ENCODE measurements at regions not wholly inside any gene's neighbourhood (a gene's known extent, or its start where the extent isn't known, plus 50 kb on each side); places are given as distances from the start of the nearest gene placed in this dataset.

GRCh38 chr1:203567596-203567995 is 59.0 kb upstream of the ATP2B4 start:
- Mint-ChIP-seq H3K27me3 (ENCODE audit: unreplicated experiment) (no peaks in the 10 kb centered on the region), H3K4me1 (ENCODE audit: unreplicated experiment) (peaks cover 10% of the 10 kb centered on the region), H3K4me3 (ENCODE audit: unreplicated experiment) (no peak overlapping the region), H3K9me3 (ENCODE audit: unreplicated experiment) (no peaks in the 10 kb centered on the region), H3K27ac (ENCODE audit: unreplicated experiment) (no peak overlapping the region), H3K36me3 (ENCODE audit: unreplicated experiment) (no peaks in the 10 kb centered on the region)
- no peak for TF ChIP-seq CTCF (IDR thresholded peaks at IDR 0.05)
- DNase-seq (ENCODE audit: extremely low spot score, unreplicated experiment) = no peak

GRCh38 chr1:203569490-203570318 is 56.9 kb upstream of the ATP2B4 start:
- no peaks in the 10 kb centered on the region for H3K36me3 Mint-ChIP-seq (ENCODE audit: unreplicated experiment)
- H3K4me1 Mint-ChIP-seq (ENCODE audit: unreplicated experiment) = peaks cover 1% of the 10 kb centered on the region
- TF ChIP-seq CTCF (IDR thresholded peaks at IDR 0.05) = no peak
- H3K27me3 Mint-ChIP-seq (ENCODE audit: unreplicated experiment) = no peaks in the 10 kb centered on the region
- no peak for DNase-seq (ENCODE audit: extremely low spot score, unreplicated experiment)
- no peak overlapping the region for H3K4me3 Mint-ChIP-seq (ENCODE audit: unreplicated experiment)
- no peaks in the 10 kb centered on the region for H3K9me3 Mint-ChIP-seq (ENCODE audit: unreplicated experiment)
- no peak overlapping the region for H3K27ac Mint-ChIP-seq (ENCODE audit: unreplicated experiment)

DNA sequence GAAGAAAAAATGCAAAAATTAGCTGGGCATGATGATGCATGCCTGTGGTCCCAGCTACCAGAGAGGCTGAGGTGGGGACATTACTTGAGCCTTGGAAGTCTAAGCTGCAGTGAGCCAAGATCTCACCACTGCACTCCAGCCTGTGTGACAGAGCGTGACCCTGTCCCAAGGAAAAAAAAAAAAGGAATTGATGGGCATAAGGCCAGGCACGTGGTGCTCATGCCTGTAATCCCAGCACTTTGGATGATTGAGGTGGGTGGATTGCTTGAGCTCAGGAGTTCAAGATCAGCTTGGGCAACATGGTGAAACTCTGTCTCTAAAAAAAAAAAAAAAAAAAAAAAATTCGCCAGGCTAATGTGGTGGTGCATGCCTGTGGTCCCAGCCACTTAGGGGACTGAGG is 55.8 kb upstream of the ATP2B4 start:
- DNase-seq (ENCODE audit: extremely low spot score, unreplicated experiment) = no peak
- no peak for TF ChIP-seq CTCF (IDR thresholded peaks at IDR 0.05)
- no peak overlapping the region for H3K4me3 Mint-ChIP-seq (ENCODE audit: unreplicated experiment)
- H3K36me3 Mint-ChIP-seq (ENCODE audit: unreplicated experiment) = no peaks in the 10 kb centered on the region
- H3K27ac Mint-ChIP-seq (ENCODE audit: unreplicated experiment) = no peak overlapping the region
- H3K4me1 Mint-ChIP-seq (ENCODE audit: unreplicated experiment) = peaks cover 1% of the 10 kb centered on the region
- no peaks in the 10 kb centered on the region for H3K27me3 Mint-ChIP-seq (ENCODE audit: unreplicated experiment)
- no peaks in the 10 kb centered on the region for H3K9me3 Mint-ChIP-seq (ENCODE audit: unreplicated experiment)

DNA sequence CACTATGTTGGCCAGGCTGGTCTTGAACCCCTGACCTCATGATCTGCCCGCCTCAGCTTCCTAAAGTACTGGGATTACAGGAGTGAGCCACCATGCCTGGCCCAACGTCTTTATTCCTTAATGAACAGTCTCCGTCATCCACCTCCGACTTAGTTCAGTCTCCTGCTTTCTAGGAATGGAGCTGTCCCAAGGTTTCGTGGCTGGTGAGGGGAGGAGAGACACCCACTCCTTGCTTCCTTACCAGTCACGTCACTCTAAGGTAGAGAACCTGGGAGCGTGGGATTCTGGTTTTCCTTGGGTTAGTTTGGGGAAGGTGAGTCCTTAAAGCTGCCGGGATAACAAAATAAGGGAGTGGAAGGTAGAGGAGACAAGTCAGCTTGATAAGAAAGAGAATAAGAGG is 55.0 kb upstream of the ATP2B4 start:
- Mint-ChIP-seq H3K36me3 (ENCODE audit: unreplicated experiment) (no peaks in the 10 kb centered on the region), H3K4me1 (ENCODE audit: unreplicated experiment) (peaks cover 1% of the 10 kb centered on the region), H3K27me3 (ENCODE audit: unreplicated experiment) (no peaks in the 10 kb centered on the region), H3K27ac (ENCODE audit: unreplicated experiment) (no peak overlapping the region), H3K9me3 (ENCODE audit: unreplicated experiment) (no peaks in the 10 kb centered on the region), H3K4me3 (ENCODE audit: unreplicated experiment) (no peak overlapping the region)
- DNase-seq (ENCODE audit: extremely low spot score, unreplicated experiment) = no peak
- TF ChIP-seq CTCF (IDR thresholded peaks at IDR 0.05) = no peak

- Mint-ChIP-seq H3K4me3 (ENCODE audit: unreplicated experiment) (no peak overlapping the region), H3K9me3 (ENCODE audit: unreplicated experiment) (no peaks in the 10 kb centered on the region), H3K4me1 (ENCODE audit: unreplicated experiment) (peaks cover 1% of the 10 kb centered on the region), H3K27me3 (ENCODE audit: unreplicated experiment) (no peaks in the 10 kb centered on the region), H3K27ac (ENCODE audit: unreplicated experiment) (no peak overlapping the region), H3K36me3 (ENCODE audit: unreplicated experiment) (no peaks in the 10 kb centered on the region)
- no peak for DNase-seq (ENCODE audit: extremely low spot score, unreplicated experiment)
- no peak for TF ChIP-seq CTCF (IDR thresholded peaks at IDR 0.05)
These were observed 54.5 kb upstream of the ATP2B4 start for GRCh38 chr1:203572134-203572625.

Data from osteocyte (in vitro differentiated cells).